Stimulated activated naive CD4-positive, alpha-beta T cell (primary cell): ENCODE measurements at regions not wholly inside any gene's neighbourhood (a gene's known extent, or its start where the extent isn't known, plus 50 kb on each side); places are given as distances from the start of the nearest gene placed in this dataset.

Experiments
- DNase-seq, 6 experiments: peaks; one replicate each; lab custom pipeline; 2025; lab: John Stamatoyannopoulos, UW

GRCh38 chr1:198904321-198904720 lies 265.5 kb downstream of the PTPRC start:
- no peak for DNase-seq

- DNase-seq: peak in 1 of 6 experiments; percentile 28
These were observed 268.0 kb downstream of the PTPRC start for GRCh38 chr1:198906739-198907422.

- peak in 2 of 6 experiments; percentile 26 to 28 for DNase-seq
These were observed 268.5 kb downstream of the PTPRC start for GRCh38 chr1:198907423-198907746.

- DNase-seq: no peak
These were observed 270.2 kb downstream of the PTPRC start for GRCh38 chr1:198908995-198909394.

- no peak for DNase-seq
These were observed 271.1 kb downstream of the PTPRC start for GRCh38 chr1:198909973-198910372.

- DNase-seq: no peak
These were observed 272.0 kb downstream of the PTPRC start for GRCh38 chr1:198910816-198911215.

- no peak for DNase-seq
These were observed 273.2 kb downstream of the PTPRC start for GRCh38 chr1:198912046-198912445.

- DNase-seq: no peak
These were observed 274.8 kb downstream of the PTPRC start for GRCh38 chr1:198913667-198914066.

- DNase-seq: no peak
These were observed 276.7 kb downstream of the PTPRC start for GRCh38 chr1:198915327-198916231.

GRCh38 chr1:198917226-198917625 lies 278.4 kb downstream of the PTPRC start:
- DNase-seq: no peak

- no peak for DNase-seq
These were observed 280.1 kb downstream of the PTPRC start for GRCh38 chr1:198918920-198919319.

- peak in 1 of 6 experiments; percentile 38 for DNase-seq
These were observed 281.0 kb downstream of the PTPRC start for GRCh38 chr1:198919667-198920398.

- DNase-seq: no peak
These were observed 284.0 kb downstream of the PTPRC start for GRCh38 chr1:198922638-198923430.

GRCh38 chr1:198923993-198924392 lies 285.2 kb downstream of the PTPRC start:
- no peak for DNase-seq

GRCh38 chr1:198925567-198925966 lies 286.7 kb downstream of the PTPRC start:
- DNase-seq: no peak

- no peak for DNase-seq
These were observed 288.3 kb downstream of the PTPRC start for GRCh38 chr1:198927129-198927528.

- no peak for DNase-seq
These were observed 290.3 kb downstream of the PTPRC start for GRCh38 chr1:198929111-198929604.

GRCh38 chr1:198929961-198930599 lies 291.2 kb downstream of the PTPRC start:
- peak in 3 of 6 experiments; percentile 45 to 52 (median 47) for DNase-seq

GRCh38 chr1:198932351-198932991 lies 293.6 kb downstream of the PTPRC start:
- peak in 1 of 6 experiments; percentile 32 for DNase-seq

GRCh38 chr1:198933515-198934222 lies 294.8 kb downstream of the PTPRC start:
- DNase-seq: no peak
